OCI-LY7 (cell line): ENCODE measurements at regions not wholly inside any gene's neighbourhood (a gene's known extent, or its start where the extent isn't known, plus 50 kb on each side); places are given as distances from the start of the nearest gene placed in this dataset.

Experiments used
- CTCF ChIP-seq: fragments of 200-600 bp; sonication (generic); conservative IDR thresholded peaks from 2 replicates; pipeline ENCODE4 v1.5.1; 2014; ENCODE audit warnings: mild to moderate bottlenecking, antibody characterized with exemption, low read length, moderate library complexity, mixed read lengths
- EZH2phosphoT487 ChIP-seq: fragments of 200-600 bp; sonication (generic); IDR thresholded peaks from 2 replicates; pipeline ENCODE4 v1.6.1; 2018; ENCODE audit warnings: low read depth, borderline replicate concordance, mild to moderate bottlenecking, mixed run types, antibody characterized with exemption, low read length, moderate library complexity, mixed read lengths

- TF ChIP-seq CTCF (no peak), EZH2phosphoT487 (no peak)
Observed at GRCh38 chr3:127419641-127420553, 132.1 kb upstream of the PRR20G start.
